ENCODE measurements at regions not wholly inside any gene's neighbourhood (a gene's known extent, or its start where the extent isn't known, plus 50 kb on each side); places are given as distances from the start of the nearest gene placed in this dataset.

DNA sequence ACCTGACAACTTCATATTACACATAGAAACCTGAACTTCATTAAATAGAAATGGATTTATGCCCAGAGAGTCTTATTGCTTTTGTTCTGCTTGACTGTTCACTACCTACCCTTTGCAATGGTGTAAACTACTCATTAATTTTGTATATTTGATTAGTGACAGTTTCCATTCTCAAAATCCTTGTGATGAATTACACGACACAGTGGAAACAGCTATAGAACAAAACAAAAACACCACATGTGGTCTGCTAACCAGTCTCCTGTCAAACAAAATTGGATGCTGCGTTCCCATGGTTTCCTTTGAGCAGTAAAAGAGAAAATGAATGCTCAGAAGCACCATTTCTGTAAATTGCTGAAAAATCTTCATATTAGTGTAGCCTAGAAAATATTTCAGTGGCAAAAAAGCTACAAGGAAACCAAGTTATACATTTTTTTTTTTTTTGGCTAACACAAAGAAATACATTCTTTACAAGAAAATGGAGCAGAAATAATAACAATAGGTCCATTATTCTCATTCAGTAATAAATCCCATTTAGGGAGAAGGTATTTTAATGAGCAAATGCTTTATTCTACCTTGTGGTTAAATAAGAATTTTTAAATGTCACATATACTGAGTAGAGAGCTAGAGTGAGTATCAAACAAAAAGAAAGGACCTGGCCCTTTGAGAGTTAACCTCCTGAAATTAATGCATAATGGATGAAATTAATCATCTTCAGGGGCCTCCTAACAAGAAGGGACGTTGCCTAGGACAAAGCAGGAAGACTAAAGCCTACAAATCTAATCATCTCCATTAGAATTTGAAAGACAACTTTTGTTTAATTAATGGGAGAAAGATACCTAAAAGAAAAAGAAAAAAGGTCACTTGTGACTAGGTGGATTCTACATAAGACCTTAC is 355.1 kb upstream of the ZC3H15 start:
- Mint-ChIP-seq H3K27me3 (no peaks in the 10 kb centered on the region), H3K9me3 (peaks cover 0 to 7% (median 3%) of the 10 kb centered on the region in 5 donors), H3K36me3 (no peaks in the 10 kb centered on the region), H3K4me3 (no peak overlapping the region), H3K4me1 (no peaks in the 10 kb centered on the region), H3K27ac (no peak overlapping the region)
- Histone ChIP-seq H3K4me1 (ENCODE audit: insufficient read depth, low read length) (no peaks in the 10 kb centered on the region), H3K27ac (ENCODE audit: low read depth, low read length) (no peak overlapping the region), H3K27me3 (ENCODE audit: insufficient read depth, low read length, poor library complexity, severe bottlenecking) (no peaks in the 10 kb centered on the region), H3K36me3 (ENCODE audit: insufficient read depth, low read length) (no peaks in the 10 kb centered on the region), H3K9me3 (ENCODE audit: low read length) (no peaks in the 10 kb centered on the region), H3K4me3 (ENCODE audit: low read length) (no peak overlapping the region)
- no peak for DNase-seq
- ChIA-PET CTCF (interaction anchor here (1.4 kb wide), 1 partner anchor 10 kb away, joined by 3 read pairs; no protein-coding TSS in a partner anchor), POLR2A (no interaction called here)

- POLR2A ChIA-PET: no interaction called here
- CTCF ChIA-PET: no interaction called here
- Mint-ChIP-seq H3K4me3 (no peak overlapping the region), H3K4me1 (no peaks in the 10 kb centered on the region), H3K36me3 (no peaks in the 10 kb centered on the region), H3K27me3 (no peaks in the 10 kb centered on the region), H3K27ac (no peak overlapping the region), H3K9me3 (peaks cover 0 to 7% (median 3%) of the 10 kb centered on the region in 5 donors)
- Histone ChIP-seq H3K36me3 (ENCODE audit: insufficient read depth, low read length) (no peaks in the 10 kb centered on the region), H3K27me3 (ENCODE audit: insufficient read depth, low read length, poor library complexity, severe bottlenecking) (no peaks in the 10 kb centered on the region), H3K4me3 (ENCODE audit: low read length) (no peak overlapping the region), H3K27ac (ENCODE audit: low read depth, low read length) (no peak overlapping the region), H3K4me1 (ENCODE audit: insufficient read depth, low read length) (no peaks in the 10 kb centered on the region), H3K9me3 (ENCODE audit: low read length) (no peaks in the 10 kb centered on the region)
- no peak for DNase-seq
Observed at GRCh38 chr2:186135686-186136085, 350.4 kb upstream of the ZC3H15 start.

- Mint-ChIP-seq H3K36me3 (no peaks in the 10 kb centered on the region), H3K4me1 (no peaks in the 10 kb centered on the region)
- H3K36me3 ChIP-seq (ENCODE audit: insufficient read depth, low read length): no peaks in the 10 kb centered on the region
Observed at GRCh38 chr2:186136860-186137259, 349.2 kb upstream of the ZC3H15 start.

DNA sequence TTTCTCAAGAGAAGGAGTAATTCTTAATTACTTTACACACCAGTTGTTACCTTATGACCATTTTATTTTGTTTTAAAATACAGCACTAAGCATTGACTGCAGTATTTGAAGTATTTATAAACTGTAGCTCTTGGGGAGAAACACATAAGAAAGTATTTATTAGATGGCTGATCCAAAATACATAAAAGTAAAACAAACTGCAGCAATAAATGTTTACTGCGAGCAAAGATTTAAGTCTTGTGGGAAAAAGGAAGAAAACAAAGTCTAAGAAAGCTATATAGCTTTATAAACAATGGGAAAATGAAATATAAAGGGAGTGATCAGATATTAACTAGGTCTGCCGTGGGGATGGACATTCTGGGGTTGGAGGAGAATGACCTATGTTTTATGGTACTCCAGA is 347.2 kb upstream of the ZC3H15 start:
- no peak overlapping the region for H3K27ac ChIP-seq (ENCODE audit: low read depth, low read length)
- H3K4me1 ChIP-seq (ENCODE audit: insufficient read depth, low read length): no peaks in the 10 kb centered on the region
- DNase-seq: no peak
- H3K27ac Mint-ChIP-seq: no peak overlapping the region
- H3K27me3 ChIP-seq (ENCODE audit: insufficient read depth, low read length, poor library complexity, severe bottlenecking): no peaks in the 10 kb centered on the region
- H3K9me3 ChIP-seq (ENCODE audit: low read length): no peaks in the 10 kb centered on the region
- POLR2A ChIA-PET: no interaction called here
- H3K4me1 Mint-ChIP-seq: no peaks in the 10 kb centered on the region
- CTCF ChIA-PET: no interaction called here
- no peaks in the 10 kb centered on the region for H3K36me3 ChIP-seq (ENCODE audit: insufficient read depth, low read length)
- no peaks in the 10 kb centered on the region for H3K27me3 Mint-ChIP-seq
- H3K4me3 ChIP-seq (ENCODE audit: low read length): no peak overlapping the region
- H3K4me3 Mint-ChIP-seq: no peak overlapping the region
- peaks cover 0 to 18% (median 3%) of the 10 kb centered on the region in 5 donors for H3K9me3 Mint-ChIP-seq
- H3K36me3 Mint-ChIP-seq: no peaks in the 10 kb centered on the region

More at GRCh38 chr2:186136860-186137259, 349.2 kb upstream of the ZC3H15 start:
- ChIA-PET POLR2A (no interaction called here), CTCF (no interaction called here)
- Mint-ChIP-seq H3K9me3 (peaks cover 0 to 14% (median 3%) of the 10 kb centered on the region in 5 donors), H3K27ac (no peak overlapping the region), H3K4me3 (no peak overlapping the region), H3K27me3 (no peaks in the 10 kb centered on the region)
- Histone ChIP-seq H3K4me1 (ENCODE audit: insufficient read depth, low read length) (no peaks in the 10 kb centered on the region), H3K9me3 (ENCODE audit: low read length) (no peaks in the 10 kb centered on the region), H3K27ac (ENCODE audit: low read depth, low read length) (no peak overlapping the region), H3K4me3 (ENCODE audit: low read length) (no peak overlapping the region), H3K27me3 (ENCODE audit: insufficient read depth, low read length, poor library complexity, severe bottlenecking) (no peaks in the 10 kb centered on the region)
- no peak for DNase-seq

DNA sequence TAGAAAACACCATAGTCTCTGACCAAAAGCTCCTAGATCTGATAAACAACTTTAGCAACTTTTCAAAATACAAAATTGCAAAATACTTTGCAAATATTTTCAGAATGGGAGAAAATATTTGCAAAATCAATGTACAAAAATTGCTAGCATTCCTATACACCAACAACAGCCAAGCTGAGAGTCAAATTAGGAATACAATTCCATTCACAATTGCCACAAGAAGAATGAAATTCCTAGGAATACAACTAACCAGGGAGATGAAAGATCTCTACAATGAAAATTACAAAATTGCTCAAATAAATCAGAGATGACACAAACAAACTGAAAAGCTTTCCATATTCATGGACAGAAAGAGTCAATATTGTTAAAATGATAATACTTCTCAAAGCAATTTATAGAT is 327.0 kb upstream of the ZC3H15 start:
- Histone ChIP-seq H3K27ac (ENCODE audit: low read depth, low read length) (no peak overlapping the region), H3K36me3 (ENCODE audit: insufficient read depth, low read length) (no peaks in the 10 kb centered on the region), H3K27me3 (ENCODE audit: insufficient read depth, low read length, poor library complexity, severe bottlenecking) (no peaks in the 10 kb centered on the region), H3K4me3 (ENCODE audit: low read length) (no peak overlapping the region), H3K9me3 (ENCODE audit: low read length) (peaks cover 3% of the 10 kb centered on the region), H3K4me1 (ENCODE audit: insufficient read depth, low read length) (no peaks in the 10 kb centered on the region)
- DNase-seq: no peak
- Mint-ChIP-seq H3K4me3 (no peak overlapping the region), H3K4me1 (no peaks in the 10 kb centered on the region), H3K9me3 (peaks cover 19 to 80% (median 36%) of the 10 kb centered on the region in 5 donors), H3K27me3 (peaks cover 0 to 1% of the 10 kb centered on the region in 2 donors), H3K27ac (no peak overlapping the region), H3K36me3 (peaks cover 2 to 63% (median 16%) of the 10 kb centered on the region in 3 donors)
- ChIA-PET CTCF (no interaction called here), POLR2A (no interaction called here)

- no peaks in the 10 kb centered on the region for H3K27me3 ChIP-seq (ENCODE audit: insufficient read depth, low read length, poor library complexity, severe bottlenecking)
- H3K4me3 Mint-ChIP-seq: no peak overlapping the region
- H3K27ac ChIP-seq (ENCODE audit: low read depth, low read length): no peak overlapping the region
- no peak for DNase-seq
- H3K27ac Mint-ChIP-seq: no peak overlapping the region
- H3K36me3 Mint-ChIP-seq: peaks cover 4 to 49% (median 4%) of the 10 kb centered on the region in 3 donors
- no peak overlapping the region for H3K4me3 ChIP-seq (ENCODE audit: low read length)
- H3K9me3 ChIP-seq (ENCODE audit: low read length): no peaks in the 10 kb centered on the region
- peaks cover 5 to 57% (median 15%) of the 10 kb centered on the region in 5 donors for H3K9me3 Mint-ChIP-seq
- peaks cover 0 to 2% of the 10 kb centered on the region in 2 donors for H3K27me3 Mint-ChIP-seq
- H3K4me1 Mint-ChIP-seq: no peaks in the 10 kb centered on the region
- no peaks in the 10 kb centered on the region for H3K36me3 ChIP-seq (ENCODE audit: insufficient read depth, low read length)
- H3K4me1 ChIP-seq (ENCODE audit: insufficient read depth, low read length): no peaks in the 10 kb centered on the region
- ChIA-PET POLR2A (no interaction called here), CTCF (no interaction called here)
Observed at GRCh38 chr2:186164325-186164724, 321.7 kb upstream of the ZC3H15 start.

GRCh38 chr2:186170693-186171092 is 315.4 kb upstream of the ZC3H15 start:
- no peak overlapping the region for H3K27ac Mint-ChIP-seq
- no peaks in the 10 kb centered on the region for H3K4me1 Mint-ChIP-seq
- no peaks in the 10 kb centered on the region for H3K27me3 Mint-ChIP-seq
- no peaks in the 10 kb centered on the region for H3K9me3 ChIP-seq (ENCODE audit: low read length)
- POLR2A ChIA-PET: no interaction called here
- no peak overlapping the region for H3K4me3 Mint-ChIP-seq
- peaks cover 0 to 21% (median 5%) of the 10 kb centered on the region in 5 donors for H3K9me3 Mint-ChIP-seq
- CTCF ChIA-PET: no interaction called here
- H3K36me3 Mint-ChIP-seq: peaks cover 0 to 27% (median 2%) of the 10 kb centered on the region in 3 donors
- no peak for DNase-seq
- H3K27me3 ChIP-seq (ENCODE audit: insufficient read depth, low read length, poor library complexity, severe bottlenecking): no peaks in the 10 kb centered on the region
- no peaks in the 10 kb centered on the region for H3K36me3 ChIP-seq (ENCODE audit: insufficient read depth, low read length)
- no peak overlapping the region for H3K27ac ChIP-seq (ENCODE audit: low read depth, low read length)
- no peaks in the 10 kb centered on the region for H3K4me1 ChIP-seq (ENCODE audit: insufficient read depth, low read length)
- no peak overlapping the region for H3K4me3 ChIP-seq (ENCODE audit: low read length)

- ChIA-PET CTCF (no interaction called here), POLR2A (no interaction called here)
- Mint-ChIP-seq H3K4me3 (no peak overlapping the region), H3K27ac (no peak overlapping the region), H3K27me3 (no peaks in the 10 kb centered on the region), H3K36me3 (peaks cover 0 to 32% (median 2%) of the 10 kb centered on the region in 3 donors), H3K4me1 (no peaks in the 10 kb centered on the region), H3K9me3 (peaks cover 0 to 10% (median 0%) of the 10 kb centered on the region in 5 donors)
- Histone ChIP-seq H3K9me3 (ENCODE audit: low read length) (no peaks in the 10 kb centered on the region), H3K4me3 (ENCODE audit: low read length) (no peak overlapping the region), H3K27ac (ENCODE audit: low read depth, low read length) (no peak overlapping the region), H3K4me1 (ENCODE audit: insufficient read depth, low read length) (no peaks in the 10 kb centered on the region), H3K36me3 (ENCODE audit: insufficient read depth, low read length) (no peaks in the 10 kb centered on the region), H3K27me3 (ENCODE audit: insufficient read depth, low read length, poor library complexity, severe bottlenecking) (no peaks in the 10 kb centered on the region)
- DNase-seq: no peak
Observed at GRCh38 chr2:186181625-186182024, 304.4 kb upstream of the ZC3H15 start.

Measured in CD8-positive, alpha-beta memory T cell (primary cell).